B cell (primary cell): ENCODE measurements at regions not wholly inside any gene's neighbourhood (a gene's known extent, or its start where the extent isn't known, plus 50 kb on each side); places are given as distances from the start of the nearest gene placed in this dataset.

Source experiments
- ATAC-seq: fragments of 200-7000 bp; cut with Tn5 transposase; one replicate; pipeline ENCODE4 v1.10.0; 2021; ENCODE audit warnings: low read depth, mild to moderate bottlenecking, moderate number of reproducible peaks, moderate library complexity
- CTCF ChIA-PET: fragments of 350-600 bp; sonication (Branson Sonifier 250); formaldehyde crosslinking; loops from one replicate; lab custom pipeline; 2021; ENCODE audit warnings: antibody characterized with exemption, inconsistent platforms; lab: Charles Lee
- POLR2A ChIA-PET: fragments of 350-600 bp; sonication (Branson Sonifier 250); formaldehyde crosslinking; loops from one replicate; lab custom pipeline; 2021; ENCODE audit warnings: antibody characterized with exemption; lab: Charles Lee
- DNase-seq: peaks from one replicate; pipeline ENCODE4 v3.0.0; 2013
- H2AFZ ChIP-seq: 2 replicates; pipeline ENCODE4 v1.6.1; 2012; ENCODE audit warnings: mild to moderate bottlenecking, low read depth, low read length; ENCODE audit not compliant: insufficient read depth, poor library complexity, severe bottlenecking
- H3K27ac ChIP-seq, 2 donors: 1 replicate in 1 of 2; 2 replicates in 1 of 2; pipeline ENCODE4 v1.5.1; 2012 to 2013; ENCODE audit warnings: low read length in 2 of 2, mild to moderate bottlenecking in 2 of 2, moderate library complexity in 1 of 2
- H3K27me3 ChIP-seq, 4 experiments: fragments of 200-600 bp in 1 of 4; sonication (generic) in 1 of 4; replicated peaks in 1 of 4; 1 replicate in 2 of 4; 2 replicates in 2 of 4; pipeline versions ENCODE4 v1.6.1 to v1.7.0; 2013 to 2016; ENCODE audit warnings: low read length in 3 of 4, mild to moderate bottlenecking in 2 of 4, mixed read lengths in 1 of 4, moderate library complexity in 1 of 4; ENCODE audit not compliant: insufficient read depth in 4 of 4, control insufficient read depth in 3 of 4; ENCODE audit errors: control extremely low read depth in 1 of 4
- H3K36me3 ChIP-seq, 2 experiments: replicated peaks in 1 of 2; 1 replicate in 1 of 2; 2 replicates in 1 of 2; pipeline versions ENCODE4 v1.6.1 to v1.7.1; 2013; ENCODE audit warnings: low read length in 1 of 2; ENCODE audit not compliant: insufficient read depth in 2 of 2, control insufficient read depth in 1 of 2; ENCODE audit errors: control extremely low read depth in 1 of 2, extremely low read depth in 1 of 2
- H3K4me1 ChIP-seq, 2 donors: fragments of 200-600 bp in 1 of 2; sonication (generic) in 1 of 2; 1 replicate in 1 of 2; 2 replicates in 1 of 2; pipeline versions ENCODE4 v1.5.1 to v1.6.1; 2013 to 2017; ENCODE audit warnings: low read length in 2 of 2; ENCODE audit not compliant: control insufficient read depth in 2 of 2, insufficient read depth in 2 of 2
- H3K4me2 ChIP-seq: replicated peaks from 2 replicates; pipeline ENCODE3; 2012; ENCODE audit warnings: mild to moderate bottlenecking, low read depth, low read length; ENCODE audit not compliant: poor library complexity, severe bottlenecking
- H3K4me3 ChIP-seq, 5 experiments: fragments of 200-600 bp in 1 of 5; sonication (generic) in 1 of 5; 1 replicate in 3 of 5; 2 replicates in 2 of 5; pipeline versions ENCODE4 v1.5.1 to v1.7.0; 2011 to 2016; ENCODE audit warnings: low read length in 4 of 5, mild to moderate bottlenecking in 4 of 5, low read depth in 2 of 5, control low read depth in 1 of 5, moderate library complexity in 1 of 5; ENCODE audit not compliant: insufficient read depth in 1 of 5; ENCODE audit errors: control extremely low read depth in 1 of 5, extremely low read depth in 1 of 5
- H3K79me2 ChIP-seq: fragments of 200-600 bp; sonication (generic); one replicate; pipeline ENCODE4 v1.6.0; 2016; ENCODE audit warnings: low read length; ENCODE audit not compliant: control insufficient read depth, insufficient read depth
- H3K9ac ChIP-seq: fragments of 200-600 bp; sonication (generic); 2 replicates; pipeline ENCODE4 v1.6.1; 2017; ENCODE audit warnings: mild to moderate bottlenecking, low read length, moderate library complexity
- H3K9me3 ChIP-seq, 3 donors: one replicate each; pipeline versions ENCODE4 v1.6.1 to v1.7.1; 2013; ENCODE audit warnings: low read length in 2 of 3; ENCODE audit not compliant: control insufficient read depth in 2 of 3, insufficient read depth in 1 of 3; ENCODE audit errors: control extremely low read depth in 1 of 3
- H4K20me1 ChIP-seq: 2 replicates; pipeline ENCODE4 v1.6.0; 2012; ENCODE audit warnings: mild to moderate bottlenecking, low read length; ENCODE audit not compliant: insufficient read depth, control insufficient read depth, poor library complexity, severe bottlenecking
- H3K27ac Mint-ChIP-seq: one replicate; pipeline ENCODE4 v1.8.0; 2021; ENCODE audit warnings: mixed read lengths
- H3K27me3 Mint-ChIP-seq: one replicate; pipeline ENCODE4 v1.8.0; 2021; ENCODE audit warnings: mixed read lengths
- H3K4me1 Mint-ChIP-seq: one replicate; pipeline ENCODE4 v1.8.0; 2021; ENCODE audit warnings: mixed read lengths
- H3K4me3 Mint-ChIP-seq: one replicate; pipeline ENCODE4 v1.8.0; 2021; ENCODE audit warnings: mixed read lengths
- H3K9me3 Mint-ChIP-seq: one replicate; pipeline ENCODE4 v1.8.0; 2022; ENCODE audit warnings: mixed read lengths; ENCODE audit not compliant: insufficient read depth
- EZH2 ChIP-seq: IDR thresholded peaks from 2 replicates; pipeline ENCODE4 v1.6.1; 2012; ENCODE audit warnings: borderline replicate concordance, low read depth, mild to moderate bottlenecking, moderate library complexity, low read length; ENCODE audit not compliant: insufficient read depth, poor library complexity, severe bottlenecking
- WGBS: methylation state at CpG from one replicate; pipeline ENCODE4 v1.1.5; 2013; ENCODE audit warnings: missing lambda C conversion rate; ENCODE audit not compliant: insufficient coverage; 5-methylcytosine and 5-hydroxymethylcytosine counted together
- intact Hi-C: fragments of 100-400 bp; cut with micrococcal nuclease; formaldehyde crosslinking; loops from one replicate; pipeline ENCODE4 v1.10.0; 2022
- TF ChIP-seq, protein P1 (sequence below): fragments of 200-600 bp; IDR thresholded peaks from one replicate; pipeline ENCODE4 v1.8.0; 2022; ENCODE audit warnings: antibody characterized with exemption, mild to moderate bottlenecking

DNA sequence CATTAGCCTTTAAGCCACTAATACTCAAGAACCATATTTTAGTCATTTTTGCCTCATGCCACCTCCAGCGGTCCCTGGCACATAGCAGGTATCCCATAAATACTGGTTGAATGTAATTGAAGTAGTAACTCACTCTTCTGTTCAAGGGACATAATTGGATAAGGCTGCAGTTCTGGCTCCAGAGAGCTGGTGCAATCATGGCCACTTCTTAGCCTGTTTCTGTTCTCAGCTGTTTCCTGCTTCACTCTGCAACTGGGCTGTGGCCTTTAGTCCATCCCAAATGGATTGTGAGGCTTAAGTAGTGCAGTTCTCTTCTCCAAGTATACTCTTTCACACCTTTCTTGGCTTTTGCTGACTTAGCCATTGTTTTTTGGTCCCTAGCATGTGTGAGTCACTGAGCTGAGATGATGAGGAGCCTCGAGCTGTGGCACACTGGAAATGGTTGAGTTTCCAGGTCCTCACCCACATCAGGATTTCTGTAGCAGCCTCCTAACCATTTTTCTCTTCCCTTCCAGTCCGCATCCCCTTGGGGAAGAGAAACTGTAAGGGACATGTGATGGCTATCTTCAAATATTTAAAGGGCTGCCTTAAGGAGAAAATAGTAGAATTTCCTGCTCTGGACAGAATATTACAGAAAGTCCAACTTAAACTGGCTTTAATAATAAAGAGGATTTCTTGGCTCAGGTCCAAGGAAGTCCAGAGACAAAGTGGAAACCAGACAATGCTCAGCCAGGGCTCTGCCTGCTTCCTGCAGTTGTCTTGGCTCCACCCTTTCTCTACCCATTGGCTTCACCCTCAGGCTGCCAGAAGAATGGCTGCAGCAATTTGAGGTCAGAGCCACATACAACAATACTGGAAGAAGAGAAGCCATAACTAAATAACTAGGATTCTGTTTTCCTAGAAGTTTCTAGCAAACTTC, 305.4 kb upstream of the ROPN1 start:
- no CpG with 5 or more reads among the region's 3 CpGs for WGBS
- H3K4me3 Mint-ChIP-seq, result no peak overlapping the region
- intact Hi-C loops, result no loop called here
- DNase-seq (no peak), ATAC-seq (no peak)
- Histone ChIP-seq H3K4me3 (no peak overlapping the region), H3K27me3 (peaks cover 0 to 5% (median 0%) of the 10 kb centered on the region in 4 experiments), H3K9me3 (no peaks in the 10 kb centered on the region), H3K4me2 (no peak overlapping the region), H4K20me1 (no peaks in the 10 kb centered on the region), H3K9ac (no peak overlapping the region), H3K79me2 (no peaks in the 10 kb centered on the region), H3K27ac (no peak overlapping the region), H2AFZ (no peak overlapping the region), H3K36me3 (no peaks in the 10 kb centered on the region), H3K4me1 (peaks cover 0 to 6% of the 10 kb centered on the region in 2 donors)
- H3K4me1 Mint-ChIP-seq, result peaks cover 6% of the 10 kb centered on the region
- TF ChIP-seq, protein P1, sequence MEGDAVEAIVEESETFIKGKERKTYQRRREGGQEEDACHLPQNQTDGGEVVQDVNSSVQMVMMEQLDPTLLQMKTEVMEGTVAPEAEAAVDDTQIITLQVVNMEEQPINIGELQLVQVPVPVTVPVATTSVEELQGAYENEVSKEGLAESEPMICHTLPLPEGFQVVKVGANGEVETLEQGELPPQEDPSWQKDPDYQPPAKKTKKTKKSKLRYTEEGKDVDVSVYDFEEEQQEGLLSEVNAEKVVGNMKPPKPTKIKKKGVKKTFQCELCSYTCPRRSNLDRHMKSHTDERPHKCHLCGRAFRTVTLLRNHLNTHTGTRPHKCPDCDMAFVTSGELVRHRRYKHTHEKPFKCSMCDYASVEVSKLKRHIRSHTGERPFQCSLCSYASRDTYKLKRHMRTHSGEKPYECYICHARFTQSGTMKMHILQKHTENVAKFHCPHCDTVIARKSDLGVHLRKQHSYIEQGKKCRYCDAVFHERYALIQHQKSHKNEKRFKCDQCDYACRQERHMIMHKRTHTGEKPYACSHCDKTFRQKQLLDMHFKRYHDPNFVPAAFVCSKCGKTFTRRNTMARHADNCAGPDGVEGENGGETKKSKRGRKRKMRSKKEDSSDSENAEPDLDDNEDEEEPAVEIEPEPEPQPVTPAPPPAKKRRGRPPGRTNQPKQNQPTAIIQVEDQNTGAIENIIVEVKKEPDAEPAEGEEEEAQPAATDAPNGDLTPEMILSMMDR, result no peak
- no peak for TF ChIP-seq EZH2
- H3K27ac Mint-ChIP-seq, result no peak overlapping the region
- no peaks in the 10 kb centered on the region for H3K9me3 Mint-ChIP-seq
- H3K27me3 Mint-ChIP-seq, result peaks cover 20% of the 10 kb centered on the region
- POLR2A ChIA-PET, result no interaction called here
- CTCF ChIA-PET, result no interaction called here

- Histone ChIP-seq H3K79me2 (no peaks in the 10 kb centered on the region), H3K27ac (no peak overlapping the region), H3K4me2 (no peak overlapping the region), H3K4me3 (no peak overlapping the region), H3K27me3 (peaks cover 0 to 5% (median 0%) of the 10 kb centered on the region in 4 experiments), H2AFZ (no peak overlapping the region), H3K9ac (no peak overlapping the region), H4K20me1 (no peaks in the 10 kb centered on the region), H3K36me3 (no peaks in the 10 kb centered on the region), H3K4me1 (peaks cover 0 to 6% of the 10 kb centered on the region in 2 donors), H3K9me3 (no peaks in the 10 kb centered on the region)
- ATAC-seq (no peak), DNase-seq (no peak)
- TF ChIP-seq EZH2, result no peak
- TF ChIP-seq, protein P1, result no peak
- Mint-ChIP-seq H3K4me3 (no peak overlapping the region), H3K9me3 (no peaks in the 10 kb centered on the region), H3K27me3 (peaks cover 17% of the 10 kb centered on the region), H3K4me1 (peaks cover 6% of the 10 kb centered on the region), H3K27ac (no peak overlapping the region)
- ChIA-PET POLR2A (no interaction called here), CTCF (interaction anchor here (1.5 kb wide), 1 partner anchor 18 kb away, joined by 3 read pairs; no protein-coding TSS in a partner anchor)
- WGBS, result 88% methylated on average over 3 of the region's 5 CpGs
- intact Hi-C loops, result no loop called here
Measured at GRCh38 chr3:124298301-124298700, 306.4 kb upstream of the ROPN1 start.
